ENCODE measurements at regions not wholly inside any gene's neighbourhood (a gene's known extent, or its start where the extent isn't known, plus 50 kb on each side); places are given as distances from the start of the nearest gene placed in this dataset.

DNA sequence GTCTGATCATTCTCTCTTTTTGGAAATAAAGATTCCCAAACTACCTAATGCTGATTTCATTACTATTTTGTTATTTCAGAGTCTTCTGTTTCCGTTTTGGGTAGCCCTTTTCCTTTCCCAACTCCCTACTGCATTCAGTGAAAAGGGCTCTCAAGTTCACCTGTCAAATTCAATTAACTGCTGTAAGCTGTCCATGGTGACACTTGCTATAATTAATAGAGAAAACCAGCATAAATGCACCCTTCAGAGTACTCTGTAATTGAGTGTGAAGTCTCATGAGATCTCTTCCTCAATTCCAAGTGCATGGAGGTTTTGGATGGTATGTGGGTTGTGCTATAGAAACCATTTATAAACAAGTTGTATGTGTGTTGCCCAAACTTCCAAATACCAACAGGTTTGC is 187.2 kb downstream of the RPL10L start:
- no peak for TF ChIP-seq CTCF (conservative IDR thresholded peaks at IDR 0.05; ENCODE audit: low read depth, low read length)
- no peak for TF ChIP-seq EZH2 (IDR thresholded peaks at IDR 0.05; ENCODE audit: borderline replicate concordance, low read depth, low read length, poor library complexity, severe bottlenecking)

All from A673 (cell line).